Germinal center (tissue), 1 donor: ENCODE measurements at regions not wholly inside any gene's neighbourhood (a gene's known extent, or its start where the extent isn't known, plus 50 kb on each side); places are given as distances from the start of the nearest gene placed in this dataset.

ENCODE experiments used
- DNase-seq: peaks from one replicate; pipeline ENCODE4 v3.0.0; 2012; ENCODE audit warnings: mixed read lengths, low spot score

DNA sequence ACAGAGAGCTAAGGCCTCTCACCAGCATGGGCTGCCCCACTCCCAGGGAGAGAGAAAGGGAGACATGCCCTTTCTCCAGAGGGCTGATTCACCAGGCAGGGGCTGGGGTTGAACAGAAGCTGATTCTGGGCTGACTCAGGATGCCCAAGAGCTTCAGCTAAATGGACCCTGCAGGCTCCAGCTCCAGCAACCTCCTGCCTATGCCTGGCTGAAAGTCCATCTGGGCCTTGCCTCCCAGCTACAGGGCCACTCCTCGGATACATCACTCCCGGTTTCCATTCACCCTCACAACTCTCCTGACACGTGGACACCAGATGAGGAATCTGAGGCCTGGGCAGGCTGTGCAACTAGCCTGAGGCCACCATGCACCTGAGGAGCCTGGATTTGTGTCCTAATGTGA, 215.5 kb downstream of the BUD13 start:
- no peak for DNase-seq

DNA sequence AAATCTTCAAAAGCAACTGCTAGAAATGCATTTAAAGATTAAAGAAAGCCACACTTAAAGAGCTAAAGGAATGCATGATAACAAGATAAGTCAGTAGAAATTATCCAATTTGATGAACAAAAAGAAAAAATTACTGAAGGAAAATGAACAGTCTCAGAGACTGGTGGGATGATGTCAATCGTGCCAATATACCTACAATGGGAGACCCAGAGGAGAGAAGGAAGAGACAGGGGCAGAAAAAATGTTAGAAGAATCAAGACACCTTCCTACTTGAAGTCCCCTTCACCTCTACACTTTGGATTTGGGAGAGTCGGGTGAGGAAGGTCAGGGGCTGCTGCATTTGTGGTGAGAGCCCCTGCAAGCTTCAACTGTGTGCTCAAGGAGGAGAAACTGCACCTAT, 216.3 kb downstream of the BUD13 start:
- DNase-seq: no peak

DNA sequence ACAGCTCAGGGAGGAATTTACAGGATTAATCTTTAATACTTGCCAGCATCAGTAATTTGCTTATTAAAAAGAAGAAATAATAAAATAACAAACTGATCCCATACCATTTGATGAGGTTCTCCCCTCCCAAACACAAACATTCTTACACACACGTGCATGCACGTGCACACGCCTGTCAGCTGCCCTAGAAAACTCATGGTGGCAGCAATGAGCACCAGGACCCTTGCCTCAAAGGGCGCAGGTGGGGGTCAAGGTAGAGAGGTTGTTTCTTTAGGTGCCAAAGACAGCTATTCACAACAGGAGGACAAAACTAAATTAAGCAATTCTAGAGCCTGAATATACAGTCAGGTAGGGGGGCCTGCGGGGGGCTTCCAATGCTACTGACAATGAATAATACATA, 219.3 kb downstream of the BUD13 start:
- no peak for DNase-seq

DNA sequence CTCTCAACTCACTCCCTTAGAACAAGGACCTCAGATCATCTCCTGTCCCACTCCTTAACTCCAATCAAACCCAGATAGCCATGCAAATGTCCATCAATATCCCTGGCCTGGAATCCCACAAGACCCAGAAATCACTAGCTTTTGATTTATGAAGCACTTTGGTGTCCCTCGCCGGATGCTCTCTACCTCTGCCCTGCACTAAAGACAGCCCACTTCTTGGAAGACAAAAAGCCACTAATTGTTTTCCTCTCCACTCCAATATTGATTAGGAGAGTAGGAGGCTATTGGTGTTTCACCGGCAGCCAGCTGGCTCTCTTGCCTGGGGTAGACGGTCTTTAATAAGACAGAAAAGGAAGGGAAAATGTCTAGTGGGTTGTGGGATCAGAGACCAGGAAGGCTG, 221.2 kb downstream of the BUD13 start:
- DNase-seq: no peak

DNA sequence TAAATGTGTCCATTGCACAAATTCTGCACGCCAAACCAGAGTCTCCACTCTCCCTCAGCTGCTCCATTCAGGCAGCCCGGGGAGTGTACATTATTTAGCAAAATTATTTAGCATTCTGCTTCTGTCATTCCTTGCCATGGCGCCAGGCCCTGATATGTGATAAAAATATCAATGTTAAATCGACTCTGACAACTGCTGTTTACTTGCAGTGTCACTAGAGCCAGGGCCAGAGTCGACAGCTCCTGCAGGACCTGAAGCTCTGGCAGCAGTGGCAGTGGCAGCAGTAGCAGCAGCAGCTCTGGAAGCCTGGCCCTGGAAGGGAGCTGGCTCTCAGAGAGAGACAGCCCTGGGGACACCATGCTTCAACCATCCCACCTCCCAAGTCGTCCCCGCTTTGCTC, 224.5 kb downstream of the BUD13 start:
- no peak for DNase-seq

DNA sequence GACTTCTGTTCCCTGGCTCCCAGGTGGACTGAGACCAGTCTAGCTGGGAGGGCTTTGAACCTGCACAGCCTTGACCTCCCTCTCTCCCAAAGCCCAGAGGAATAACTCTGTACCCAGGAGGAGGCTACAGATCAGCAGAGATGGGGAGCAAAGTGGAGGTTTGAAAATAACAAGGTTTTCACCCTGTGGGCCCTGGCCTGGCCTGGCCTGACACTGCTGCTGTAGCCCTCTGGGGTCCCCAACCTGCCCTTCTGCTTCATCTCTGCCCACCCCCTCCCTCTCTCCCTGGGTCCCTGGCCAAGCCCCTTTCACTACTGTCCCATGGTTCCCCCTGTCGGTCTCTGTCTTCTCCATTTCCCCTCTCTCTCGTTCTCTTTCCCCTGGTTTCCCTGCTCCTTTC, 225.2 kb downstream of the BUD13 start:
- DNase-seq: no peak

DNA sequence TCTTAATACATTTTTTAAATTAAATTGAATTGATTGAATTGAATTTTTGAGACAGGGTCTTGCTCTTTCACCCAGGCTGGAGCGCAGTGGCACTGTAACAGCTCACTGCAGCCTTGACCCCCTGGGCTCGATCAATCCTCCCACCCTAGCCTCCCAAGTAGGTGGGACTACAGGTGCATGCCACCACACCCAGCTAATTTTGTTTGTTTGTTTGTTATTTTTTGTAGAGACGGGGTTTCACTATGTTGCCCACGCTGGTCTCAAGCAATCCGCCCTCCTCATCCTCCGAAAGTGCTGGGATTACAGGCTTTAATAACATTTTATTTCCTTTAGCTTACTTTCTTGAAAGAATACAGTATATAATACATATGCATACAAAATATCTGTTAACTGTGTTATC, 226.9 kb downstream of the BUD13 start:
- no peak for DNase-seq

DNA sequence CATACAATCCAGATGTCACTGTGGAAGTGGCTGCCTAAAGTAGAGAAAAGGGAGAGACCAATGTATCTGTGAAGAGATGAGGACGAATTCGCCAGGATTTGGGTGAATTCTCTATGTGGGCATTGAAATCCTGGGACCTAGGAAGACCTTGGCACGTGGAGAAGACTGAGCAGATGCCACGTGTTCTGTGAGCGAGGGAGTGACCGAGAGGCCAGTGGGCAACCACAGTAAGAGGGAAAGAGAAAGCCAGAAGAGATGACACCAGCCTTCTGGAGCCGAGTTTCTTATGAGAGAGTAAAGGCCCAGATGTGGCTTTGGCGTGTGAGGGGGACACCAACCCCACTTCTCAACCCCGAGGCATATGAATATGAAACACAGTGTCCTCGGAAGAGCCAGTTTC, 228.1 kb downstream of the BUD13 start:
- no peak for DNase-seq

DNA sequence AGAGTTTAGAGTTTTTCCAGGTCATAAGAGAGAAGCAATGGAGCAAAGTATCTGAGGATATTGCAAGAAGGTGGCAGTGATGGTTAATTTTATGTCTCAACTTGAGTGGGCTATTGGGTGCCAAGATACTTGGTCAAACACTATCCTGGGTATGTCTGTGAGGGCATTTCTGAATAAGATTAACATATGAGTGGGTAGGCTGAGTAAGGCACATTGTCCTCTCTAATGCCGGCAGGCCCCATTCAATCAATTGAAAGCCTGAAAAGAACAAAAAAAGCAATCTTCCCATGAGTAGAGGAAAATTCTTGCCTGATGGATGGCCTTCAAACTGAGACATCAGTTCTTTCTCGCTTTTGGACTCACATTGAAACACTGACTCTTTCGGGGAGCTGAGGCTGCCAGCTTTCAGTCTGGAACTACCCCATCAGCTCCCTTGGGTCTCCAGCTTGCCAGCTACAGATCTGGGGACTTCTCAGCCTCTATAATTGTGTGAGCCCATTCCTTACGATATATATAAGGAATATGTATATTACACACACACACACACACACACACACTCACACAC, 228.8 kb downstream of the BUD13 start:
- DNase-seq: no peak

DNA sequence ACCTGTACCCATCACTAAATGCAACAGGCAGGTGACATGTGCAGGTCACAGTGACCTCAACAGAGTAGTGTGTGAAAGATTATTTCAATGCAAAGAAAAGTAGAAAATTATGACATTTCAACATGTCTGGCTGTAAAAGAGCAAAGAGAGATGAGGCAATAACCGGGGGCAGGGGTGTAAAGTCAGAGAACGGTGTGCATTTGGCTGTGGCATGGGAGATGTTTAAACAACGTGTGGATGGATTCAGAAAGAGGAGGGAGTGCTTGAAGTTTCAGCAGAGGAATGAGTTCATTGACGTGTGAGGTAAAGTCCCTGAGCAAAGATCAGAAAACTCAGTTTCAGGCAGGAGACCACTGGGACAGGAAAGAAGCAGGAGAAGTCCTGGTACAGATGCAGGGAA, 229.7 kb downstream of the BUD13 start:
- DNase-seq: no peak

DNA sequence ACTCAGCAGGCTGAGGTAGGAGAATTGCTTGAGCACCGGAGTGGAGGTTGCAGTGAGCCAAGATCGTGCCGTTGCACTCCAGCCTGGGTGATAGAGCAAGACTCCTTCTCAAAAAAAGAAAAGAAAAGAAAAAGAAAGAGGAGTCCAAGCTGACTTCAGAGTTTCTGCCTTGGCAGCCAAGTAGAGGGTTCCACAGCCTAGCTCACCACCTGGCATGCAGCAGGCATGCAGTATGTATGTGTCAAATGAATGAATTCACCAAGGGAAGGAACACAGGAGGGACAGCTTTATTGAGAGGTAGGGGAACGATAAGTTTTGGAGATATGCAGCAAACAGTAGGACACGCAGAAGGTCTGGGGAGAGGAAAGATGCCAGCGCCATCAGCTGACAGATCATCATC, 230.4 kb downstream of the BUD13 start:
- DNase-seq: no peak

DNA sequence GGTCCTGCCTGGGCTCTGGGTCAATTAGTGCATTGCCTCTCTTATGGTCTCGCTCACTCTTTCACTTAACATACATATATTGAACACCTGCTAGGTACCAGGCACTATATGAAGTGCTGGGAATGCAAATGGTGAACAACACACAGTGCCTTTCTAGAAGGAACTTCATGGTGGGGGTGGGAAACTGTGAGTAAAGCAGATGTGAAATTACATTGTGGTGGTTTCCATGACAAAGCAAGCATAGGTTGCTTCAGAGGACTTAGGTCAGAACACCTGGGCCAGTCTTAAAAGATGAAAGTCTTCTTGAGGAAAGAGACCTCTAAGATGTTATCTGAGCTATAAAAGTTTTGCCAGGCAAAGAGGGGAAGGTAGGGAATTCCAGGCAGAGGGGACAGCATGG, 231.3 kb downstream of the BUD13 start:
- DNase-seq: no peak

DNA sequence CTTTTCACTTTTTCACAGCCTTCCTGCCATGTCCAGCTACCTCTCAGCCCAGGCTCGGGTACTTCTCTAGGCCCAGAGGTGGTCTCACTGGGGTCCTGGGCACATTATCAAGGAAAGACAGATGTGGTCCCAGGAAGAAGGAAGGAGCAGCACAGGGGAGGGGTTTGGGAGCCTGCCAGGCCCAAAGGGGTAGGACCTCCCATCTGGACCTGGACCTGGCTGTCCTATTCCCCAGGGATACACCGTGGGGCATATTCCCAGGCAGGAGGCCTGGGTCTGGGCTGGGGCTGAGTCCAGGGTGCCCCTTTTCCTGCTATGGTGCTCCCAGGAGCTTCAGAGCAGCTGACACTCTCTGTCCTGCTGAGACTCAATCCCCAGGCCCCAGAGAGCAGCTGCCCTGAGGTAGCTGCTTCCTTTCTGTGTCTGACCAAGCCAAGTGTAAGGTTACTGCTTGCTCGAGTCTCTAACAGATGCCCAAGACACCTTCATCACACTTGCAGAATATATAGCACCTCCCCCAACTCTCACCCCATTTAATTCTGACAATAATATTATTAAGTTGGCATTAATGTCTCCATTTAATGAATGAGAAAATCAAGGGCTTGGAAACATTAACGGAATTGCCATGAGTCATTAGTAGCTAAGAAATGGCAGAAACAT, 232.0 kb downstream of the BUD13 start:
- no peak for DNase-seq

DNA sequence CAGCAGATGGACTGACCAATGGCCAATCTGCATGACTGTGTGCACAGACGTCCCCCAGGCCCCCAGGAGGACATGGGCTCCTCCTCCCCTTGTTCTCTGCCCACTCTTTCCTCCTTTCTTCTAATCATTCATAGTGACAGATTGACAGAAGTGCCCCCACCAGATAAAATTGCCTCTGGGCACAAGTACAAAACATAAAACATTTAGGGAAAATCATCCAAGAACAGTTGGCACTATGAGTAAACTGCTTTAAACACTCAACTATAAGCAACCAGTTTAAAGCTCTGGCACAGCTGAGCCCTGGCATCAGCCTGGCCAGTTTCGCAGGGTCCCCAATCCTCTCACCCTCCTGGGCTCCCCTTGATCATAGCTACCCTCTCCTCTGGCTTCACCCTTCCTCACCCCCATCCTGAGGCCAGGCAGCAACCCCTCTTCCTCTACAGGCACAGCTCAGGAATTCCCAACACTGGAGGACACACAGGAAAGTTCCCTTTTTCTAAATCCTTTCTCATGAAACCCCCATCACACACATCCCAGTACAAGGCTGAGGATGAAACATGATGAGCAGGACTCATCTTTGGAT, 232.9 kb downstream of the BUD13 start:
- DNase-seq: no peak

DNA sequence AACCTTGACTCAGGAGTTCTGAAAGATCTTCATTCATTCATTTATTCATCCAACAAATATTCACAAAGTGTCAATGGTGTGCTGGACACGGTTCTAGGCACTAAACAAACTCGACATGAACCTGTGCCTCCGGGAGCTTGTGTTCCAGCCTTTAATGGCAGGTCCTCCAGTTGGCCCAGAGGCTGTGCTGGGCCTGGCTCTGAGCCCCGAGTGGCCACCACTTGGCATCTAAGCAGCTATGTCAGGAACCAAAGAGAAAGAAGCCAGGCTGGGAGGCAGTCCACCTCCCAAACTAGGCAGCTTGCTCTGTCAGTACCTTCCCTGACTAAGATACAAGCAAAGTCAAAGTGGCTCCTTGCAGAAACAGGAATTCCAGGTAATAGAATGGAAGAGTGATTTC, 233.6 kb downstream of the BUD13 start:
- no peak for DNase-seq

DNA sequence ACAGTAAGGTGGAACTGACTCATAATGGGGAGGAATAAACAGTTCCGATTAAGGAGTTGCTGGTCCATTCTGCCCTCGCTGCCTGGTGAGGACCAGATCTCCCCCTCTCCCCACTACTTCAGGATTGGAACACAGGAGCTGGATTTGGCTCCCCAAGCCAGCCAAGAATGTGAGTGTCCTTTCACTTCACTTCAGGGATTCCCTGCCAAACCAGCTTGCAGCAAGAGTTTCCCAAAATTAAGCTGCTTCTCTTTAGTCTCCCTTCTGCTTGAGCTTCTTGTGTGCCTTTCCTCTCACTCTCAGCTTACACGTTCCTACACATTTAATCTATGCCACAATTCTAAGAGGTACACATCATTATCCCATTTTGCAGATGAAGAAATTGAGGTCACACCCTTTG, 234.1 kb downstream of the BUD13 start:
- no peak for DNase-seq

DNA sequence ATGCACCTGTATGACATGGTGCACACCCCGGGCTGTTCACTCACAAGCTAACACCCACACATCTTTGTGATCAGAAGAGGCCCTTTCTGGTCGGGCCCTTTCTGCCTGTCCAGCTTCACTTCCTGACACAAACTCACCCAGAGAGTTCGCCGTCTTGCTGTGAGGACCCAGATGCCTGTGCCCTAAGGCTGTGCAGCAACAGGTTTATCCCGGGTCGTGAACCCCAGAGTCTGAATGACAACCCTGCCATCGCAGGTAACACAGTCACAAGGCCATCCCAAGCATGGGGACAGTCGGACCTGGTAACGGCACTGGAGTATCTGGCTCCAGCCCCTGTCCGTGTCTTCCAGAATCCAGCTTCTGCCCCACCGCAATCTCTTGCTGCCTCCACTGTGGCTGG, 235.1 kb downstream of the BUD13 start:
- no peak for DNase-seq

DNA sequence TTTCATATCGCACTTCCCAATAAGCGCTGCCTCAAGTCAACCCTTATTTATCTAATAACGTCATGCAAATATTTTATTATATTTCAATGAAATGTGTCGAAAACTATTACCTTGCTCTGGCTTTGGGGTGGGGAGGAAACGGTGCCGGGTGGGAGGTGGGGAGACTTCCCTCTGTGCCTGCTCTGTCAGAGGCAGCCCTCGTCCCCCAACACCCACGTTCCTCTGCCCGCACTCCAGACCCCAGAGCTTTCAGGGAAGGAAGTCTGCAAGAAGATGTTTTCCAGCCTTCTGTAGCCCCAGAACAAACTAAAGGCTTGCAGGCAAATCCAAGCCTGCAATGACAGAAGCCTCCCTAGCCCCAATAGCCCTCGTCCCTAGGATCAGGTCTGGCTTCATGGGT, 235.7 kb downstream of the BUD13 start:
- no peak for DNase-seq

DNA sequence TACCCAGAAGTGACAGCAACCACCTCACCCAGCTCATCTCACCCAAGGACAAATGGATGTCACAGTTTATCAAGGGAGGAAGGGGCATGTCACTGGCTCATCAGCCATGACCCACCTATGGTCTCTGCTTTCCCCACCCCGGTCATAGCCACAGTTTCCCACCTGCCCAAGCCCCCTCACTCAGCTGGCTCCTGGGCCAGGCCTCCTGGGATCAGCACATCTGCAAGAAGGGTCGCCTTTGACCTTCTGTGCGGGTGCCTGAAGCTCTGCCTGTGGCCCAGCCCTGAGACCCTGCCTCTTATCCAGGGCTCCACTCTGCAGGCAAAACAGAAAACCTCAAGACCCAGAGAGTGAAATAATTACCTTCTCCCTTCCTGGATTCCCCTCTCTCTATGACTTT, 236.4 kb downstream of the BUD13 start:
- no peak for DNase-seq

DNA sequence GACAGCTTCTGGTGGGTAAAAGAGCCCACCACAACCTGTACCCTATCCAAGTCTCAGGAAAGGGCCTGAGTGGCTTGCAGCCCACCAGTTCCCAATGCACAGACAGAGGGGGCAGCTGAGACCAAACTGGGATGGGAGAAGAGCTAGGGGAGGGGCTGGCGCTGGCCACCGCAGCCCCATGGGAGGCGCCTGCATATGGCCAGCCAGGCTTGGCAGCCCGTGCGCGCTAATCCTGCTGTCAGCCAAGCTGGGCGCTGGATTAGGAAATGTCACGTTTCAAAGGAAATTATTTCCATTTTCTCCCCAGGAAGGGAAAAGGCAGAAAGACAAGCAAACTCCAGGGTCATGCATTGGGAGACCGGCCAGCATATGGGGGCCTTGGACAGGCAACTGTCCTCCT, 236.8 kb downstream of the BUD13 start:
- DNase-seq: no peak

DNA sequence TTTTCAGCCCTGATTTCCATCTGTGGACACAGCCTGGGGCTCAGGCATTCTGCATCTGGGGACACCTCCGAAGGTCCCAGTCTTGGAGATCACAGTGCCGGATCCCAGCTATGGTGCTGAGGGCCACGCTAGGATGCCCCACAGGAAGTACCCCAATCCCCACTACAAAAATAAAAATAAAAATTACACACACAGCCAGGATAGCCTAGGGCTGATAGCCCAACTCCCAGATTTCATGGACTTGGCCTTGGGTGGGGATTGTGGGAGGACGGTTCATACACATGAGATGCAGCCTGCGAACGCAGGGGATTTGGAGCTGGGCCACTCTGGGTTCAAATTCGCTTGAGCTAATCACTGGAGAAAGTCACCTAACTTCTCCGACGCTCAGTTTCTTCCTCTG, 237.7 kb downstream of the BUD13 start:
- DNase-seq: no peak

DNA sequence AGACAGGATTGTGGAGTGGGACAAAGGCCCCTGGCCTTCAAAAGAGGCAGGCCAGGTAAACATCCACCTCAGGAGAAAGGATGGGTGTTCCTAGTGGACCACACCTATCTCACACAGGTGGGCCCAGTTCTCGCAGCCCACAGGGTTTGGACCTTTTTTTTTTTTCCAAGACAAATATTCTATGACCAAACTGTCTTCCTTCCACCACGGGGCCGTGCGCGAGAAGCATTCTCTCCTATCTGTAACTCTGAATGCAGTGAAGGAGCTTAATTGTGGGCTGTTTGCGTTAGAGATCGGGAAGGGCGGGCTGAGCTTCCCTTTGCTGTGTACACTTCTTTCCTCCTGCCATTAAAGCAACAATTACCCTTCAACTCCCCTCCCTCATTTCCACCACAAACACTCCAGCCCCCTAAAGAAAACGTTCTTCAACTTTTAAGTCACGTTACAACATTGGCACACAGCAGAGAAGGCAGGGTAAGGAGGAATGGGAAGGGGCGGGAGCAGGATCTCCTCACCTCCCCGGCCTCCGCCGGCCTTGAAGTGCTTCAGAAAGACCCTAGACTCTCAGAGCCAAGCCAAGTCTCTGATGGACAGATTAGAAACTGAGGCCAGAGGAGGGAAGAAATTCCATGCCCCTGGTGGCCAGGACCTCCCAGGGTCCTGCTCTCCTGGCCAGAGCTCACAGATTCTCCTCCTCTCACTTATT, 238.4 kb downstream of the BUD13 start:
- DNase-seq: no peak

DNA sequence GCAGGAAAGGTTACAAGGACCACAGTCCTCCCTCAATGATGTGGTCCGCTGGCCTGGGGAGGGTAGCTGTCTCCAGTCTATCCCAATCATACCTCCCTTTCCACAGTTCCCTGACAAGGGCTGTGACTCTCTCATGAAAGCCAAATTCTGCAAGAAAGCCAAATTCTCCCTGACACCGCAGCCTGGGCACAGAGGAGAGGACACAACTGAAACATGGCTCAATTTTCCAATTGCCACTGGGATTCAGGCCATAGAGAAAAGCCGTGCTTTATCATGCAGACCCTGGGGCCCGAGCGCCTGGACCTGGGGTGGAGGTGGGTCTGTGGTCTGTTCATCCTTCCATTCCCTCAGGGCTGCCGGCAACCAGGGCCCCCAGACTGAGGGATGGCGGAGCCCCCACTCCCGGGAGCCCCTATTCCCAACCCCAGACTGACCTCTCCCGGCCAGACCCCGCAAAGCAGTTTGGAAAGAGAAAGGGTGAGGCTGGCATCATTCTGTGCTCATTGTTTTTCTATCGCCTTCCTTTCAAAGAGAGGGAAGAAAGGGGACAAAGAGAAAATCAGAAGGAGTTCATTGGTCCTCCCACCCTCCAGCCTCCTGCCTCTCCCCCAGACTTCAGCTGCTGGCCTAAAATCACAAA, 239.5 kb downstream of the BUD13 start:
- no peak for DNase-seq
